ENCODE measurements at regions not wholly inside any gene's neighbourhood (a gene's known extent, or its start where the extent isn't known, plus 50 kb on each side); places are given as distances from the start of the nearest gene placed in this dataset.

- DNase-seq, result no peak
- H3K9ac ChIP-seq (ENCODE audit: insufficient read depth, low read length, poor library complexity, severe bottlenecking), result no peak overlapping the region
- H3K4me1 ChIP-seq (ENCODE audit: control insufficient read depth in 1 of 2, insufficient read depth in 2 of 2, low read length in 2 of 2), result no peaks in the 10 kb centered on the region
- no peak overlapping the region for H2AFZ ChIP-seq (ENCODE audit: insufficient read depth, low read depth, low read length, poor library complexity, severe bottlenecking)
- H3K27me3 ChIP-seq (ENCODE audit: control insufficient read depth in 2 of 2, insufficient read depth in 2 of 2, low read length in 2 of 2), result no peaks in the 10 kb centered on the region
- no peaks in the 10 kb centered on the region for H4K20me1 ChIP-seq (ENCODE audit: insufficient read depth, low read length)
- H3K36me3 ChIP-seq (replicated peaks in 1 of 2; ENCODE audit: control insufficient read depth in 1 of 2, insufficient read depth in 2 of 2, low read length in 2 of 2), result no peaks in the 10 kb centered on the region
- peaks cover 0 to 4% of the 10 kb centered on the region in 2 donors for H3K9me3 ChIP-seq (replicated peaks in 1 of 2; ENCODE audit: control insufficient read depth in 1 of 2, insufficient read depth in 1 of 2, low read length in 2 of 2)
- no peak overlapping the region for H3K4me2 ChIP-seq (replicated peaks; ENCODE audit: extremely low read depth, low read length, poor library complexity, severe bottlenecking)
- H3K4me3 Mint-ChIP-seq, result no peak overlapping the region
- peaks cover 0 to 8% (median 0%) of the 10 kb centered on the region in 3 donors for H3K27me3 Mint-ChIP-seq (ENCODE audit: low read depth in 3 of 3)
- intact Hi-C loops (cut with micrococcal nuclease), result no loop called here
- no peak overlapping the region for H3K27ac ChIP-seq (ENCODE audit: low read depth in 1 of 2, low read length in 2 of 2)
- WGBS (ENCODE audit: insufficient coverage), result 89% methylated on average over 2 of the region's 3 CpGs
- peaks cover 0 to 7% (median 4%) of the 10 kb centered on the region in 7 donors for H3K9me3 Mint-ChIP-seq
- H3K4me3 ChIP-seq (replicated peaks in 1 of 3; ENCODE audit: low read depth in 2 of 3, low read length in 3 of 3), result no peak overlapping the region
- no peaks in the 10 kb centered on the region for H3K79me2 ChIP-seq (ENCODE audit: insufficient read depth, low read length)
- no peak for TF ChIP-seq CTCF (IDR thresholded peaks at IDR 0.05)
- H3K4me1 Mint-ChIP-seq, result peaks cover 3% of the 10 kb centered on the region
- no peaks in the 10 kb centered on the region for H3K36me3 Mint-ChIP-seq
- H3K27ac Mint-ChIP-seq, result no peak overlapping the region
Observed at GRCh38 chr13:39822437-39822836, 167.0 kb downstream of the COG6 start.

GRCh38 chr13:39823063-39823713 is 167.7 kb downstream of the COG6 start:
- Histone ChIP-seq H3K9me3 (replicated peaks in 1 of 2; ENCODE audit: control insufficient read depth in 1 of 2, insufficient read depth in 1 of 2, low read length in 2 of 2) (peaks cover 0 to 8% of the 10 kb centered on the region in 2 donors), H3K27me3 (ENCODE audit: control insufficient read depth in 2 of 2, insufficient read depth in 2 of 2, low read length in 2 of 2) (no peaks in the 10 kb centered on the region), H3K4me2 (replicated peaks; ENCODE audit: extremely low read depth, low read length, poor library complexity, severe bottlenecking) (no peak overlapping the region), H4K20me1 (ENCODE audit: insufficient read depth, low read length) (no peaks in the 10 kb centered on the region), H3K9ac (ENCODE audit: insufficient read depth, low read length, poor library complexity, severe bottlenecking) (no peak overlapping the region), H3K27ac (ENCODE audit: low read depth in 1 of 2, low read length in 2 of 2) (no peak overlapping the region), H3K79me2 (ENCODE audit: insufficient read depth, low read length) (no peaks in the 10 kb centered on the region), H2AFZ (ENCODE audit: insufficient read depth, low read depth, low read length, poor library complexity, severe bottlenecking) (no peak overlapping the region), H3K4me3 (replicated peaks in 1 of 3; ENCODE audit: low read depth in 2 of 3, low read length in 3 of 3) (no peak overlapping the region), H3K4me1 (ENCODE audit: control insufficient read depth in 1 of 2, insufficient read depth in 2 of 2, low read length in 2 of 2) (no peaks in the 10 kb centered on the region), H3K36me3 (replicated peaks in 1 of 2; ENCODE audit: control insufficient read depth in 1 of 2, insufficient read depth in 2 of 2, low read length in 2 of 2) (no peaks in the 10 kb centered on the region)
- peaks cover 1 to 9% (median 5%) of the 10 kb centered on the region in 7 donors for H3K9me3 Mint-ChIP-seq
- H3K36me3 Mint-ChIP-seq, result no peaks in the 10 kb centered on the region
- H3K27me3 Mint-ChIP-seq (ENCODE audit: low read depth in 3 of 3), result peaks cover 0 to 8% (median 0%) of the 10 kb centered on the region in 3 donors
- no peak for DNase-seq
- WGBS (ENCODE audit: insufficient coverage), result 95% methylated on average over 4 of the region's 6 CpGs
- no peak overlapping the region for H3K27ac Mint-ChIP-seq
- H3K4me1 Mint-ChIP-seq, result peaks cover 3% of the 10 kb centered on the region
- no peak for TF ChIP-seq CTCF (IDR thresholded peaks at IDR 0.05)
- no peak overlapping the region for H3K4me3 Mint-ChIP-seq
- intact Hi-C loops (cut with micrococcal nuclease), result no loop called here
